Liver (tissue), 8 donors: ENCODE measurements at regions not wholly inside any gene's neighbourhood (a gene's known extent, or its start where the extent isn't known, plus 50 kb on each side); places are given as distances from the start of the nearest gene placed in this dataset.
"Not testable (repeated sequence)": the region's sequence is repeated elsewhere in the genome, so short reads cannot be mapped to it uniquely, and the experiment has no call there.

Experiments
- DNase-seq: peaks from one replicate; pipeline ENCODE4 v3.0.0-alpha.2; 2017; ENCODE audit warnings: low spot score
- H3K27ac ChIP-seq, 2 donors: one replicate each; pipeline ENCODE4 v1.7.0; 2013; ENCODE audit warnings: inconsistent platforms in 2 of 2, low read length in 2 of 2, control low read depth in 1 of 2, low read depth in 1 of 2, mild to moderate bottlenecking in 1 of 2
- H3K27me3 ChIP-seq, 4 donors: one replicate each; pipeline versions ENCODE4 v1.6.1 to v1.7.0; 2013; ENCODE audit warnings: low read length in 3 of 4, inconsistent platforms in 1 of 4, mild to moderate bottlenecking in 1 of 4, moderate library complexity in 1 of 4; ENCODE audit not compliant: control insufficient read depth in 4 of 4, insufficient read depth in 4 of 4
- H3K36me3 ChIP-seq, 4 donors: one replicate each; pipeline versions ENCODE4 v1.6.1 to v1.7.0; 2013; ENCODE audit warnings: low read length in 3 of 4, mild to moderate bottlenecking in 3 of 4, low read depth in 1 of 4, moderate library complexity in 1 of 4; ENCODE audit not compliant: control insufficient read depth in 4 of 4, insufficient read depth in 3 of 4
- H3K4me1 ChIP-seq, 4 donors: one replicate each; pipeline versions ENCODE4 v1.6.1 to v1.7.0; 2013; ENCODE audit warnings: low read length in 3 of 4, mild to moderate bottlenecking in 3 of 4, moderate library complexity in 1 of 4; ENCODE audit not compliant: control insufficient read depth in 4 of 4, insufficient read depth in 4 of 4
- H3K4me3 ChIP-seq, 3 donors: one replicate each; pipeline versions ENCODE4 v1.6.1 to v1.7.0; 2013; ENCODE audit warnings: low read length in 3 of 3, control low read depth in 1 of 3, low read depth in 1 of 3, mild to moderate bottlenecking in 1 of 3
- H3K9ac ChIP-seq, 2 donors: one replicate each; pipeline ENCODE4 v1.7.0; 2013; ENCODE audit warnings: low read length in 2 of 2, mild to moderate bottlenecking in 2 of 2, moderate library complexity in 2 of 2, control low read depth in 1 of 2, low read depth in 1 of 2
- H3K9me3 ChIP-seq, 4 donors: one replicate each; pipeline versions ENCODE4 v1.6.1 to v1.7.0; 2013; ENCODE audit warnings: low read length in 3 of 4; ENCODE audit not compliant: control insufficient read depth in 4 of 4
- GABPA ChIP-seq, 2 donors: IDR thresholded peaks in 1 of 2; conservative IDR thresholded peaks in 1 of 2; 2 replicates each; pipeline ENCODE4 v1.6.1; 2016; ENCODE audit warnings: antibody characterized with exemption in 2 of 2, mild to moderate bottlenecking in 1 of 2, moderate library complexity in 1 of 2
- HNF4G ChIP-seq: IDR thresholded peaks from 2 replicates; pipeline ENCODE4 v1.6.1; 2016; ENCODE audit warnings: antibody characterized with exemption
- JUND ChIP-seq, 2 donors: IDR thresholded peaks; 2 replicates each; pipeline ENCODE4 v1.6.1; 2016; ENCODE audit warnings: antibody characterized with exemption in 2 of 2
- MAX ChIP-seq: IDR thresholded peaks from 2 replicates; pipeline ENCODE4 v1.6.1; 2016; ENCODE audit warnings: antibody characterized with exemption
- RAD21 ChIP-seq, 2 donors: IDR thresholded peaks; 2 replicates each; pipeline ENCODE4 v1.6.1; 2016; ENCODE audit warnings: antibody characterized with exemption in 2 of 2, mild to moderate bottlenecking in 2 of 2
- REST ChIP-seq: IDR thresholded peaks from 2 replicates; pipeline ENCODE4 v1.6.1; 2016; ENCODE audit warnings: antibody characterized with exemption, mild to moderate bottlenecking
- YY1 ChIP-seq: IDR thresholded peaks from 2 replicates; pipeline ENCODE4 v1.6.1; 2016; ENCODE audit warnings: antibody characterized with exemption, mild to moderate bottlenecking
- WGBS: extraction: QIAGEN DNeasy Blood & Tissue Kit; methylation state at CpG from one replicate; pipeline ENCODE4 v1.1.7; 2013; 5-methylcytosine and 5-hydroxymethylcytosine counted together
- TF ChIP-seq, protein P1 (sequence below): fragments of 150-350 bp; IDR thresholded peaks from 2 replicates; pipeline ENCODE4 v1.5.1; 2017; ENCODE audit warnings: improper control_type of control experiment, low read depth, low read length; ENCODE audit not compliant: missing input control
- donor health status: healthy.
- donor health status: healthy.
- donor health status: healthy.
- donor health status: healthy.
- donor health status: healthy.

DNA sequence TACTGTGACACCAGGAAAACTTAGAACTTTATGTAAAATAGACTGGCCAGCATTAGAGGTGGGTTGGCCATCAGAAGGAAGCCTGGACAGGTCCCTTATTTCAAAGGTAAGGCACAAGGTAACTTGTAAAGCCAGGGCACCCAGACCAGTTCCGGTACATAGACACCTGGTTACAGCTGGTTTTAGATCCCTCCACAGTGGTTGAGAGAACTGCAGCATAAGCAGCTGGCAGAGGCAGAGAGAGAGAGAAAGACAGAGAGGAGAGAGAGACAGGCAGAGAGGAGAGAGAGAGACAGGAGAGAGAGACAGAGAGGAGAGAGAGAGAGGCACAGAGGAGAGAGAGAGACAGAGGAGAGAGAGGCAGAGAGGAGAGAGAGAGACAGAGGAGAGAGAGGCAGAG is 116.0 kb upstream of the PGR start:
- H3K27me3 ChIP-seq, H3K9me3 ChIP-seq, H3K36me3 ChIP-seq, H3K4me1 ChIP-seq, H3K9ac ChIP-seq, DNase-seq, H3K4me3 ChIP-seq: not testable (repeated sequence)
- 91% methylated on average over 1 of the region's 1 CpG for WGBS
- H3K27ac ChIP-seq: peak overlapping the region in 1 of 2 donors; percentile 37

DNA sequence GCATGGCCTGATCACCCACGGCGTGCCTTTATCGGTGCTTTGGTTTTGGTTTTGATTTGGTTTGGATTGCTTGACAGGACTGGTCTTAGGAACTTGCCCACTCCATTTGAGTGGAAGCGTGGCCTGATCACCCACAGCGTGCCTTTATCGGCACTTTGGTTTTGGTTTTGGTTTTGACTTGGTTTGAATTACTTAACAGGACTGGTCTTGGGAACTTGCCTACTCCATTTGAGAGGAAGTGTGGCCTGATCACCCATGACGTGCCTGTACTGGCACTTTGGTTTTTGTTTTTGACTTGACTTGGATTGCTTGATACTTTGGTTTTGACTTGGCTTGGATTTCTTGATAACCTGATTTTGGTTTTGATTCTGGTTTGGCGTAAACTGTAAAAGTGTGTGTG is 115.5 kb upstream of the PGR start:
- H3K27me3 ChIP-seq, H3K9ac ChIP-seq, H3K4me1 ChIP-seq, H3K36me3 ChIP-seq, DNase-seq, H3K9me3 ChIP-seq: not testable (repeated sequence)
- Histone ChIP-seq H3K4me3 (peak overlapping the region in 1 of 3 donors; percentile 12), H3K27ac (peak overlapping the region in 1 of 2 donors; percentile 37)
- peak; percentile 47 for TF ChIP-seq YY1
- 76% methylated on average over 8 of the region's 8 CpGs for whole genome bisulfite sequencing

DNA sequence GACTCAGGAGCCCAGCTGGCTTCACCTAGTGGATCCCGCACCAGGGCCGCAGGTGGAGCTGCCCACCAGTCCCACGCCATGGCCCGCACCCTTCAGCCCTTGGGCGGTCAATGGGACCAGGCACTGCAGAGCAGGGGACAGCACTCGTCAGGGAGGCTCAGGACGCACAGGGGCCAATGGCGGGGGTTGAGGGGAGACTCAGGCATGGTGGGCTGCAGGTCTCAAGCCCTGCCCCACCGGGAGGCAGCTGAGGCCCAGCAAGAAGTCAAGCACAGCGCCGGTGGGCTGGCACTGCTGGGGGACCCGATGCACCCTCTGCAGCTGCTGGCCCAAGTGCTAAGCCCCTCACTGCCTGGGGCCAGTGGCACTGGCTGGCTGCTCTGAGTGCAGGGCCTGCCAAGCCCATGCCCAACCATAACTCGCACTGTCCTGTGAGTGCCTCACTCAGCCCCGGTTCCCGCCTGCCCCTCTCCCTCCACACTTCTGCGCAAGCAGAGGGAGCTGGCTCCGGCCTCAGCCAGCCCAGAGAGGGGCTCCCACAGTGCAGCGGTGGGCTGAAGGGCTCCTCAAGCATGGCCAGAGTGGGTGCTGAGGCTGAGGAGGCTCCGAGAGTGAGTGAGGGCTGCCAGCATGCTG is 111.7 kb upstream of the PGR start:
- WGBS: 89% methylated on average over 19 of the region's 19 CpGs
- no peak overlapping the region for H3K27ac ChIP-seq
- no peaks in the 10 kb centered on the region for H3K9me3 ChIP-seq
- no peaks in the 10 kb centered on the region for H3K4me1 ChIP-seq
- H3K36me3 ChIP-seq: no peaks in the 10 kb centered on the region
- H3K9ac ChIP-seq: no peak overlapping the region
- H3K4me3 ChIP-seq: no peak overlapping the region
- H3K27me3 ChIP-seq: no peaks in the 10 kb centered on the region
- DNase-seq: no peak
- TF ChIP-seq, protein P1, sequence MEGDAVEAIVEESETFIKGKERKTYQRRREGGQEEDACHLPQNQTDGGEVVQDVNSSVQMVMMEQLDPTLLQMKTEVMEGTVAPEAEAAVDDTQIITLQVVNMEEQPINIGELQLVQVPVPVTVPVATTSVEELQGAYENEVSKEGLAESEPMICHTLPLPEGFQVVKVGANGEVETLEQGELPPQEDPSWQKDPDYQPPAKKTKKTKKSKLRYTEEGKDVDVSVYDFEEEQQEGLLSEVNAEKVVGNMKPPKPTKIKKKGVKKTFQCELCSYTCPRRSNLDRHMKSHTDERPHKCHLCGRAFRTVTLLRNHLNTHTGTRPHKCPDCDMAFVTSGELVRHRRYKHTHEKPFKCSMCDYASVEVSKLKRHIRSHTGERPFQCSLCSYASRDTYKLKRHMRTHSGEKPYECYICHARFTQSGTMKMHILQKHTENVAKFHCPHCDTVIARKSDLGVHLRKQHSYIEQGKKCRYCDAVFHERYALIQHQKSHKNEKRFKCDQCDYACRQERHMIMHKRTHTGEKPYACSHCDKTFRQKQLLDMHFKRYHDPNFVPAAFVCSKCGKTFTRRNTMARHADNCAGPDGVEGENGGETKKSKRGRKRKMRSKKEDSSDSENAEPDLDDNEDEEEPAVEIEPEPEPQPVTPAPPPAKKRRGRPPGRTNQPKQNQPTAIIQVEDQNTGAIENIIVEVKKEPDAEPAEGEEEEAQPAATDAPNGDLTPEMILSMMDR: no peak
- TF ChIP-seq GABPA (IDR thresholded peaks at IDR 0.05 in 1 of 2, conservative IDR thresholded peaks at IDR 0.05 in 1 of 2) (no peak), REST (no peak), JUND (IDR thresholded peaks at IDR 0.05) (no peak), RAD21 (IDR thresholded peaks at IDR 0.05) (no peak), HNF4G (no peak), MAX (no peak)

DNA sequence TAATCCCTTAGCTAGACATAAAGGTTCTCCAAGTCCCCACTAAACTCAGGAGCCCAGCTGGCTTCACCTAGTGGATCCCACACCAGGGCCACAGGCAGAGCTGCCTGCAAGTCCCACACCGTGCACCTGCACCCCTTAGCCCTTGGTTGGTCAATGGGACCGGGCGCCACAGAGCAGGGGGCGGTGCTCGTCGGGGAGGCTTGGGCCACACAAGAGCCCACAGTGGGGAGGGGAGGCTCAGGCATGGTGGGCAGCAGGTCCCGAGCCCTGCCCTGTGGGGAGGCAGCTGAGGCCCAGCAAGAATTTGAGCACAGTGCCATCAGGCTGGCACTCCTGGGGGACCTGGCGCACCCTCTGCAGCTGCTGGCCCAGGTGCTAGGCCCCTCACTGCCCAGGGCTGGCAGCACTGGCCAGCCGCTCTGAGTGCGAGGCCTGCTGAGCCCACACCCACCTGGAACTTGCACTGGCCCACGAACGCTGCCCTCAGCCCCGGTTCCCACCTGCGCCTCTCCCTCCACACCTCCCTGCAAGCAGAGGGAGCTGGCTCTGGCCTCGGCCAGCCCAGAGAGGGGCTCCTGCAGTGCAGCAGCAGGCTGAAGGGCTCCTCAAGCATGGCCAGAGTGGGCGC is 101.7 kb upstream of the PGR start:
- H3K27me3 ChIP-seq, DNase-seq, H3K9ac ChIP-seq, H3K36me3 ChIP-seq, H3K4me3 ChIP-seq, H3K9me3 ChIP-seq, H3K27ac ChIP-seq, H3K4me1 ChIP-seq: not testable (repeated sequence)
- 94% methylated on average over 16 of the region's 16 CpGs for whole genome bisulfite sequencing
